ENCODE measurements at regions not wholly inside any gene's neighbourhood (a gene's known extent, or its start where the extent isn't known, plus 50 kb on each side); places are given as distances from the start of the nearest gene placed in this dataset.

- peak; percentile 91 for DNase-seq (ENCODE audit: low read depth)
- H3K4me3 ChIP-seq (ENCODE audit: control insufficient read depth, low read depth, low read length) = no peak overlapping the region
- TF ChIP-seq CTCF (conservative IDR thresholded peaks at IDR 0.05; ENCODE audit: control insufficient read depth, insufficient read depth, low read depth, low read length) = no peak
Observed at GRCh38 chr1:173409613-173410012, 67.5 kb upstream of the PRDX6 start.

GRCh38 chr1:173410133-173410793 is 66.9 kb upstream of the PRDX6 start:
- H3K4me3 ChIP-seq (ENCODE audit: control insufficient read depth, low read depth, low read length) = no peak overlapping the region
- DNase-seq (ENCODE audit: low read depth) = peak; percentile 63
- TF ChIP-seq CTCF (conservative IDR thresholded peaks at IDR 0.05; ENCODE audit: control insufficient read depth, insufficient read depth, low read depth, low read length) = no peak

DNA sequence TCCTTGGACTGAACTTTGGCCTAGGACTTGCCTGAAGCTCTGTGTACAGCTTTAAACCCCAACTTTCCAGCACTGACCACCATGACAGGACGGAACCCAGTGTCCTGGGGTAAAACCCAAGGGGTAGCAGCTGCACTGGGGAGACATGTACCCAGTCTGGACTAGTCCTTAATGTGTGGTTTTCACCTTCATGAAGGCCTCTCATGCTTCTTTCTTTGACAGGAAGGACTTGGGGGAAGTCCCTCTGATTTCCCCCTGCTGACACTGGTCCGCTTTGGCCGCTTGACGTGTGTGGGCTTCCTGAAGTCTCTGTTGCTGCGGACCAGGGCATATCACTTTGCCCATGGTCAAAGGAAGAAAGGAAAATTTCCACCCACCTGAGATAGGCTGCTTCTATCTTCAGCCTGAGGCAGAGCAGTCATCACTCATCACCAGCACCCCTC is 66.3 kb upstream of the PRDX6 start:
- no peak for TF ChIP-seq CTCF (conservative IDR thresholded peaks at IDR 0.05; ENCODE audit: control insufficient read depth, insufficient read depth, low read depth, low read length)
- no peak for DNase-seq (ENCODE audit: low read depth)
- H3K4me3 ChIP-seq (ENCODE audit: control insufficient read depth, low read depth, low read length) = no peak overlapping the region

DNA sequence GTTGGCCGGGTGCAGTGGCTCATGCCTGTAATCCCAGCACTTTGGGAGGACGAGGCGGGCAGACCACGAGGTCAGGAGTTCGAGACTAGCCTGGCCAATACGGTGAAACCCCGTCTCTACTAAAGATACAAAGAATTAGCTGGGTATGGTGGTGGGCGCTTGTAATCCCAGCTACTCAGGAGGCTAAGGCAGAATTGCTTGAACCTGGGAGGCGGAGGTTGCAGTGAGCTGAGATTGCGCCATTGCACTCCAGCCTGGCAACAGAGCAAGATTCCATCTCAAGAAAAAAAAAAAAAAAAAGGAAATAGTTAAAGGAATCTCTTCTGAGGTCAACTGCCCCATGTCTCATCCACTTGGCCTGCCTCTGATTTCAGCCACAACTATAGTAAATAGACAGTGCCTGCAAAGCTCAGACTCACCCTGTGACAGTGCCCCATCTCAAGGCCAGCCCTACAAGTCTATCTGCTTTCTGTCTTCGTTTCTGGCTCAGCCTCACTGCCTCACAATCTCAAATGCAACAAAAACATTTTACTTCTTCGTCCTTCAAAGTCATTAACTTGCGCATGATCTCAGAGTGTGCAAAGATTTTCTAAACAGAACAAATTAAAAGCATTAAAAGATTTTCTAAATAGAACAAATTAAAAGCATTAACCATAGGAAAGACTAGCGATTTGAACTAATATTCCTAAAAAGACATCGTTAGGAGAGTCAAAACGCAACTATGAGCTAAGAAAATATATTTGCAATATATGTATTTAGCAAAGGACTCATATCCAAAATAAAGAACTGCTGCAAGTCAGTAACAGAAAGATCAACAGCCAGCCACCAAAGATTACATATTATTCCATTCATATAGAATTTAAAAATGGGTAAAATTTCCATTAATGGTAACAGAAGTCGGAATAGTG is 65.0 kb upstream of the PRDX6 start:
- no peak overlapping the region for H3K4me3 ChIP-seq (ENCODE audit: control insufficient read depth, low read depth, low read length)
- peak; percentile 93 for DNase-seq (ENCODE audit: low read depth)
- TF ChIP-seq CTCF (conservative IDR thresholded peaks at IDR 0.05; ENCODE audit: control insufficient read depth, insufficient read depth, low read depth, low read length) = no peak

DNA sequence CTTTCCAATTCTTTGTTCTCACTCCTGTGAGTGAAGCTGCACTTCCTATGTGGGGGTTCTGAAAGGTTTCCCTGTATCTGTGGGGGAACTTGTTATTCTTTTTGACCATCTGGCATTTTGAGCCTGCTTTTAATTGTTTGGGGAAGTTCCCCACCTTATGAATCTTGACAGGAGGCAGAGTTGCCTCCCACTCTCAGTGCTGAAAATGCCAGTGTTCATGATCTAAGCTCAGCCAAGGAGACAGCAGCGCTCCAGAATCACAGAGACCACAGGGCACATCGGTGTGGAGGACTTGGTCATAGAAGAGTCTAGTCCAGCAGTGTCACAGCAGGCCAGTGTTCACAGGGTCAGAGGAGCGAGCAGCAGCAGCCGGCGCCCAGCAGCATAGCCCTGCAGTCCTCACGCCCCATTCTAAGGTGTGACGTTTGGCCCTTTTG is 63.8 kb upstream of the PRDX6 start:
- TF ChIP-seq CTCF (conservative IDR thresholded peaks at IDR 0.05; ENCODE audit: control insufficient read depth, insufficient read depth, low read depth, low read length) = no peak
- DNase-seq (ENCODE audit: low read depth) = no peak
- H3K4me3 ChIP-seq (ENCODE audit: control insufficient read depth, low read depth, low read length) = no peak overlapping the region

DNA sequence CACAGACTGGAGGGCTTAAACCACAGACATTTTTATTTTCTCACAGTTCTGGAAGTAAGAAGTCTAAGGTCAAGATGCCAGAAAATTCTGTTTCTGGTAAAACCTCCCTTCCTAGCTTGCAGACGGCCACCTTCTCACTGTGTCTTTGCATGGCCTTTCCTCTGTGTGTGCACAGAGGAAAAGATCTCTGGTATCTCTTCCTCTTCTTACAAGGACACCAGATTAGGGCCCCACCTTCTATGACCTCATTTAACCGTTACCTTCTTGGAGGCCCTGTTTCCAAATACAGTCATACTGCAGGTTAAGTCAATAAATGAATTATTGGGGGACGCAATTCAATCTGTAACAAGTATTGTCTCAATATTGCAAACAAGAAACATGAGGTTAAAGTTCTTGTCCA is 63.0 kb upstream of the PRDX6 start:
- DNase-seq (ENCODE audit: low read depth) = no peak
- H3K4me3 ChIP-seq (ENCODE audit: control insufficient read depth, low read depth, low read length) = no peak overlapping the region
- no peak for TF ChIP-seq CTCF (conservative IDR thresholded peaks at IDR 0.05; ENCODE audit: control insufficient read depth, insufficient read depth, low read depth, low read length)

Data from fibroblast of mammary gland (primary cell).